ENCODE measurements at regions not wholly inside any gene's neighbourhood (a gene's known extent, or its start where the extent isn't known, plus 50 kb on each side); places are given as distances from the start of the nearest gene placed in this dataset.

DNA sequence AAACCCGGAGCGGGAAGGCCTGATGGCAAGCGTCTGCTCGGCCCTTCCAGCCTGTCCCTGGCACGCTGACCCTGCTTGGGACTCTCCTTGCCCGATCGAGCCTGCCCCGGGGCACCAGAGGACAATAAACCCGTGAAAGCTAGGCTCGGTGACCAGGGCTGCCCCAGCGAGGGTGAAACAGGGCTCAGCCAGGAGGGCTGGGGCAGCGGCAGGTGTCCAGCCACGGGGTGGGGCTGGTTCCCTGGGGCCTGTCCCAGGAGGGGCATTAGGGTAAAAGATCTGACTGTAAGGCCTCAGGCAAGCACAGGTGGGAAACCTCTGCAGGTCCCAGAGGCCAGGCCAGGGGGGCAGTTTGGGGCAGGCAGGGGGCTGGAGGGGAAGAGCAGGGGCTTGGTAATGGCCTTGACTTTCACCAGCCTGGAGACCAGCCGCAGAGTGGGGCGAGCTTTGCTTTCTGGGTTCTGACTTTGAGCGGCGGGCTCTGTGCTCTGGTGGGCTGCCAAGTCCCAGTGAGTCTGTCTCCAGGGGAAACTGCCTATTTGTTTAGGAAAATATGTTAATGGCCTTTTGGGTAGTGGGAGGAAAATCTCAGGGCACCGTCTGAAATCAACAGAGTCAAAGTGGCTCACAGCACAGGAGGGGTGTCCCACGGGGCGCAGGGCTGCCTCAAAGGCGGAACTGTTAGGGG is 68.2 kb upstream of the INPP5A start:
- Histone ChIP-seq H3K27ac (ENCODE audit: insufficient read depth, low read length) (no peak overlapping the region), H3K27me3 (ENCODE audit: control insufficient read depth, insufficient read depth, low read length) (no peaks in the 10 kb centered on the region), H3K36me3 (ENCODE audit: control insufficient read depth, insufficient read depth, low read length) (no peaks in the 10 kb centered on the region), H3K9me3 (ENCODE audit: control insufficient read depth, insufficient read depth, low read depth, low read length) (no peaks in the 10 kb centered on the region), H3K9ac (ENCODE audit: insufficient read depth, low read length) (no peak overlapping the region), H3K4me3 (replicated peaks in 1 of 4; ENCODE audit: control extremely low read depth in 1 of 4, insufficient read depth in 1 of 4, low read depth in 3 of 4, low read length in 4 of 4) (no peak overlapping the region), H4K20me1 (ENCODE audit: control insufficient read depth, extremely low read depth, insufficient read depth, low read length) (no peaks in the 10 kb centered on the region), H2AFZ (ENCODE audit: low read length) (no peak overlapping the region), H3K4me2 (ENCODE audit: extremely low read depth, insufficient read depth, low read length) (no peak overlapping the region), H3K4me1 (ENCODE audit: control insufficient read depth, extremely low read depth, insufficient read depth, low read length) (peaks cover under 1% of the 10 kb centered on the region), H3K79me2 (ENCODE audit: control insufficient read depth, insufficient read depth, low read length) (no peaks in the 10 kb centered on the region)
- TF ChIP-seq EZH2 (IDR thresholded peaks at IDR 0.05; ENCODE audit: low read length, missing control alignments): no peak
- TF ChIP-seq, protein P1, sequence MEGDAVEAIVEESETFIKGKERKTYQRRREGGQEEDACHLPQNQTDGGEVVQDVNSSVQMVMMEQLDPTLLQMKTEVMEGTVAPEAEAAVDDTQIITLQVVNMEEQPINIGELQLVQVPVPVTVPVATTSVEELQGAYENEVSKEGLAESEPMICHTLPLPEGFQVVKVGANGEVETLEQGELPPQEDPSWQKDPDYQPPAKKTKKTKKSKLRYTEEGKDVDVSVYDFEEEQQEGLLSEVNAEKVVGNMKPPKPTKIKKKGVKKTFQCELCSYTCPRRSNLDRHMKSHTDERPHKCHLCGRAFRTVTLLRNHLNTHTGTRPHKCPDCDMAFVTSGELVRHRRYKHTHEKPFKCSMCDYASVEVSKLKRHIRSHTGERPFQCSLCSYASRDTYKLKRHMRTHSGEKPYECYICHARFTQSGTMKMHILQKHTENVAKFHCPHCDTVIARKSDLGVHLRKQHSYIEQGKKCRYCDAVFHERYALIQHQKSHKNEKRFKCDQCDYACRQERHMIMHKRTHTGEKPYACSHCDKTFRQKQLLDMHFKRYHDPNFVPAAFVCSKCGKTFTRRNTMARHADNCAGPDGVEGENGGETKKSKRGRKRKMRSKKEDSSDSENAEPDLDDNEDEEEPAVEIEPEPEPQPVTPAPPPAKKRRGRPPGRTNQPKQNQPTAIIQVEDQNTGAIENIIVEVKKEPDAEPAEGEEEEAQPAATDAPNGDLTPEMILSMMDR (conservative IDR thresholded peaks at IDR 0.05 in 1 of 2, IDR thresholded peaks at IDR 0.05 in 1 of 2; ENCODE audit: low read depth in 1 of 2, low read length in 2 of 2): no peak
- no peak for DNase-seq (ENCODE audit: low read depth in 2 of 2)

DNA sequence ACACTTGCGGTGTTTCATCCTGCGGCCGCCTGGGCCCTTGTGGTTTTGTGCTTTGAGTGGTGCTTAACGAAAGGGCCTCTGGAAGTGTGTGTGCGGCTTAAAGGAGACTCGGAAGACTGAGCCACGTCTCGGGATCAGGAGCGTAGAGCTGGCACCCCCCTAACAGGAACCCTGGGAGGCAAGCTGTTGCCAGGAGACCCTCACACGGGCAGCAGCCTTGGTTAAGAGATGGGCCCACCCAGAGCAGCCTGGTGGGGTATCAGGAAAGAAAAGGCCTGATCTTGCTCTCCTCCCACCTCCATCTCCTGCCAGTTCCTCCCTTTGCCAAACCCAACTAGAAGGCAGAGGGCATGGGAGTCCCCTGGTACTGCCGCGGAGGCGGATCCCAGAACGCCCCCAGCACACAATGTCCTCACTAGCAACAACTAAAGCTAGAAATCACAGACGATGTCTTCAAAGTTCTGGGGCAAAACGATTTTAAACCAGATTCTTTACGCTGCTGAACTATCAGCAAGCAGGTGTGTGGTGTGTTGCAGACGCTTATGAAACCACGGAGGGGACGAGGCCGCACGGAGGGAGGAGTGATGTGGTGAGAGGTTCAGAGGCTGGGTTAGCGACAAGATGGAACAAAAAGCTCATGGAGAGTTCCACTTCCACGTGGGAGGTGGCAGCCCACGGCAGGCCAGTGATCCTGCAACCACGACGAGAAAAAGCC is 67.0 kb upstream of the INPP5A start:
- Histone ChIP-seq H4K20me1 (ENCODE audit: control insufficient read depth, extremely low read depth, insufficient read depth, low read length) (no peaks in the 10 kb centered on the region), H3K4me1 (ENCODE audit: control insufficient read depth, extremely low read depth, insufficient read depth, low read length) (no peaks in the 10 kb centered on the region), H3K27ac (ENCODE audit: insufficient read depth, low read length) (no peak overlapping the region), H3K9me3 (ENCODE audit: control insufficient read depth, insufficient read depth, low read depth, low read length) (no peaks in the 10 kb centered on the region), H3K27me3 (ENCODE audit: control insufficient read depth, insufficient read depth, low read length) (no peaks in the 10 kb centered on the region), H2AFZ (ENCODE audit: low read length) (no peak overlapping the region), H3K4me3 (replicated peaks in 1 of 4; ENCODE audit: control extremely low read depth in 1 of 4, insufficient read depth in 1 of 4, low read depth in 3 of 4, low read length in 4 of 4) (no peak overlapping the region), H3K36me3 (ENCODE audit: control insufficient read depth, insufficient read depth, low read length) (no peaks in the 10 kb centered on the region), H3K4me2 (ENCODE audit: extremely low read depth, insufficient read depth, low read length) (no peak overlapping the region), H3K79me2 (ENCODE audit: control insufficient read depth, insufficient read depth, low read length) (no peaks in the 10 kb centered on the region), H3K9ac (ENCODE audit: insufficient read depth, low read length) (no peak overlapping the region)
- TF ChIP-seq, protein P1 (conservative IDR thresholded peaks at IDR 0.05 in 1 of 2, IDR thresholded peaks at IDR 0.05 in 1 of 2; ENCODE audit: low read depth in 1 of 2, low read length in 2 of 2): no peak
- TF ChIP-seq EZH2 (IDR thresholded peaks at IDR 0.05; ENCODE audit: low read length, missing control alignments): no peak
- peak in 1 of 2 donors; percentile 52 for DNase-seq (ENCODE audit: low read depth in 2 of 2)

DNA sequence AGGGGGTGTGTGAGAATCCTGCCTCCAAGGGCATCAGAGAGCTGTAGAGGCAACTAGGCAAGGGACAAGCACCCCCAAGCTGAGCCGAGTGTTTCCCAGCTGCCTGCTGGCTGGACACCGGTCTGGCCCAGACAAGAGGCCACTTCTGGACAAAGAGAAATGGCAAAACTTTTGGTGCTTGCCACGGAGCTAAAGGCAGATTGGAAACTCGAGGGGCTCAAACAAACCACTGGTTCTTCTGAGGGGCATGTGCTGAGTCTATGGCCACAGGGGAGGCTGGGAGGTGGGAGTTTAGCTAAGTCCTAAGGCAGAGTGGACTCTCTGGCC is 66.5 kb upstream of the INPP5A start:
- no peaks in the 10 kb centered on the region for H3K79me2 ChIP-seq (ENCODE audit: control insufficient read depth, insufficient read depth, low read length)
- DNase-seq (ENCODE audit: low read depth in 2 of 2): no peak
- no peaks in the 10 kb centered on the region for H3K9me3 ChIP-seq (ENCODE audit: control insufficient read depth, insufficient read depth, low read depth, low read length)
- no peak overlapping the region for H2AFZ ChIP-seq (ENCODE audit: low read length)
- H3K27ac ChIP-seq (ENCODE audit: insufficient read depth, low read length): no peak overlapping the region
- no peak overlapping the region for H3K4me3 ChIP-seq (replicated peaks in 1 of 4; ENCODE audit: control extremely low read depth in 1 of 4, insufficient read depth in 1 of 4, low read depth in 3 of 4, low read length in 4 of 4)
- TF ChIP-seq, protein P1 (conservative IDR thresholded peaks at IDR 0.05 in 1 of 2, IDR thresholded peaks at IDR 0.05 in 1 of 2; ENCODE audit: low read depth in 1 of 2, low read length in 2 of 2): no peak
- no peak for TF ChIP-seq EZH2 (IDR thresholded peaks at IDR 0.05; ENCODE audit: low read length, missing control alignments)
- no peak overlapping the region for H3K4me2 ChIP-seq (ENCODE audit: extremely low read depth, insufficient read depth, low read length)
- no peaks in the 10 kb centered on the region for H3K36me3 ChIP-seq (ENCODE audit: control insufficient read depth, insufficient read depth, low read length)
- no peak overlapping the region for H3K9ac ChIP-seq (ENCODE audit: insufficient read depth, low read length)
- no peaks in the 10 kb centered on the region for H3K4me1 ChIP-seq (ENCODE audit: control insufficient read depth, extremely low read depth, insufficient read depth, low read length)
- H4K20me1 ChIP-seq (ENCODE audit: control insufficient read depth, extremely low read depth, insufficient read depth, low read length): no peaks in the 10 kb centered on the region
- no peaks in the 10 kb centered on the region for H3K27me3 ChIP-seq (ENCODE audit: control insufficient read depth, insufficient read depth, low read length)

Measured in fibroblast of lung (primary cell).